ENCODE measurements at regions not wholly inside any gene's neighbourhood (a gene's known extent, or its start where the extent isn't known, plus 50 kb on each side); places are given as distances from the start of the nearest gene placed in this dataset.

DNA sequence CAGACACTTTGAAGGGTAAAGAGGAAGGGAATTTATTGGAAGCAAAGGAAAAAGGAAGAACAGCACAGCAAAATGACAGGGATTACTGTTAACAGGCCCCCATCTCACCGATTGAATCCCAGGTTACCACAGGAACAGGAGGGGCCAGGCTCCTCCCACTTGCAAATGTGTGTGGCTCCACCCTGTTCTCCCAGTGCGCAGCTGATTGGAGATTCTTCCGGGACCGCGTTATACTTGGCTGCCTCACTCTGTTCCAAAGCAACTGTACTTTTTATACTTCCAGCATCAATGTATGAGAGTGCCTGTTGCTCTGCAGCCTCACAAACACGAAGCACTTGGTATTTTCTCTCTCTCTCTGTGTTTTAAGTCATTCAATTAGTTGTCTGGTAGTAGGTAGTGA, 273.6 kb upstream of the MDGA2 start:
- no peak overlapping the region for H3K27ac ChIP-seq (ENCODE audit: low read depth, low read length, poor library complexity, severe bottlenecking)
- no peak overlapping the region for H3K4me3 ChIP-seq (ENCODE audit: low read depth, low read length, poor library complexity, severe bottlenecking)
- H3K36me3 ChIP-seq (ENCODE audit: insufficient read depth, low read length, poor library complexity, severe bottlenecking), result no peaks in the 10 kb centered on the region
- no TSS peak for BruUV-seq (replicated peaks)
- ChIA-PET POLR2A (ENCODE audit: low non-redundant PET) (no interaction called here), CTCF (no interaction called here)
- H3K4me1 ChIP-seq (ENCODE audit: insufficient read depth, low read length, poor library complexity, severe bottlenecking), result no peaks in the 10 kb centered on the region
- H3K9me3 ChIP-seq (ENCODE audit: low read depth, low read length, poor library complexity, severe bottlenecking), result no peaks in the 10 kb centered on the region
- intact Hi-C loops (cut with micrococcal nuclease; ENCODE audit: unreplicated experiment), result no loop called here
- H3K27me3 ChIP-seq (replicated peaks; ENCODE audit: insufficient read depth, low read depth, low read length, poor library complexity), result no peaks in the 10 kb centered on the region
- TF ChIP-seq, protein P1, sequence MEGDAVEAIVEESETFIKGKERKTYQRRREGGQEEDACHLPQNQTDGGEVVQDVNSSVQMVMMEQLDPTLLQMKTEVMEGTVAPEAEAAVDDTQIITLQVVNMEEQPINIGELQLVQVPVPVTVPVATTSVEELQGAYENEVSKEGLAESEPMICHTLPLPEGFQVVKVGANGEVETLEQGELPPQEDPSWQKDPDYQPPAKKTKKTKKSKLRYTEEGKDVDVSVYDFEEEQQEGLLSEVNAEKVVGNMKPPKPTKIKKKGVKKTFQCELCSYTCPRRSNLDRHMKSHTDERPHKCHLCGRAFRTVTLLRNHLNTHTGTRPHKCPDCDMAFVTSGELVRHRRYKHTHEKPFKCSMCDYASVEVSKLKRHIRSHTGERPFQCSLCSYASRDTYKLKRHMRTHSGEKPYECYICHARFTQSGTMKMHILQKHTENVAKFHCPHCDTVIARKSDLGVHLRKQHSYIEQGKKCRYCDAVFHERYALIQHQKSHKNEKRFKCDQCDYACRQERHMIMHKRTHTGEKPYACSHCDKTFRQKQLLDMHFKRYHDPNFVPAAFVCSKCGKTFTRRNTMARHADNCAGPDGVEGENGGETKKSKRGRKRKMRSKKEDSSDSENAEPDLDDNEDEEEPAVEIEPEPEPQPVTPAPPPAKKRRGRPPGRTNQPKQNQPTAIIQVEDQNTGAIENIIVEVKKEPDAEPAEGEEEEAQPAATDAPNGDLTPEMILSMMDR (conservative IDR thresholded peaks at IDR 0.05; ENCODE audit: low read depth, low read length), result no peak
- no peak for TF ChIP-seq EZH2 (IDR thresholded peaks at IDR 0.05; ENCODE audit: borderline replicate concordance, low read depth, low read length, poor library complexity, severe bottlenecking)
- no peak for DNase-seq (ENCODE audit: low spot score)

DNA sequence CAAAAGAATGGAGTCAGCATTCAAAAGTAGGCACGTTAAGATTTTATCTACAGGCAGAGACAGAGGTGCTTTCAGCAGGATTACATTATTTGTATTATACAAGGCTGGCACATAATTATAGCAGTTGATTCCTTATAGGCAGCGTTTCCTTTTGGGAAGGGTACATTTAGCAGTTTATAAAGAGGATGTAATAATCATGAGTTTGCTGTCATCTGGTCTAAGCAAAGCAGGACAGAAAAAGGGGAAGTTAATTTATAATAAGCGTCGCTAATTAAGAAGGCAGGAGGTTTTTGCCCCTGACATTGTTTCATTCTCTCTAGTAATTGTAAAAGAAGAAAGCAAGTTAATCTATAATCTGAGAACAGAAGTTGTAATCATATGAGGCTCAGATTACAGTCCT, 259.9 kb upstream of the MDGA2 start:
- Histone ChIP-seq H3K27ac (ENCODE audit: low read depth, low read length, poor library complexity, severe bottlenecking) (no peak overlapping the region), H3K4me3 (ENCODE audit: low read depth, low read length, poor library complexity, severe bottlenecking) (no peak overlapping the region), H3K36me3 (ENCODE audit: insufficient read depth, low read length, poor library complexity, severe bottlenecking) (no peaks in the 10 kb centered on the region), H3K9me3 (ENCODE audit: low read depth, low read length, poor library complexity, severe bottlenecking) (no peaks in the 10 kb centered on the region), H3K4me1 (ENCODE audit: insufficient read depth, low read length, poor library complexity, severe bottlenecking) (no peaks in the 10 kb centered on the region), H3K27me3 (replicated peaks; ENCODE audit: insufficient read depth, low read depth, low read length, poor library complexity) (no peaks in the 10 kb centered on the region)
- TF ChIP-seq, protein P1 (conservative IDR thresholded peaks at IDR 0.05; ENCODE audit: low read depth, low read length), result no peak
- no peak for TF ChIP-seq EZH2 (IDR thresholded peaks at IDR 0.05; ENCODE audit: borderline replicate concordance, low read depth, low read length, poor library complexity, severe bottlenecking)
- BruUV-seq (replicated peaks), result no TSS peak
- intact Hi-C loops (cut with micrococcal nuclease; ENCODE audit: unreplicated experiment), result no loop called here
- no peak for DNase-seq (ENCODE audit: low spot score)
- POLR2A ChIA-PET (ENCODE audit: low non-redundant PET), result no interaction called here
- CTCF ChIA-PET, result no interaction called here

DNA sequence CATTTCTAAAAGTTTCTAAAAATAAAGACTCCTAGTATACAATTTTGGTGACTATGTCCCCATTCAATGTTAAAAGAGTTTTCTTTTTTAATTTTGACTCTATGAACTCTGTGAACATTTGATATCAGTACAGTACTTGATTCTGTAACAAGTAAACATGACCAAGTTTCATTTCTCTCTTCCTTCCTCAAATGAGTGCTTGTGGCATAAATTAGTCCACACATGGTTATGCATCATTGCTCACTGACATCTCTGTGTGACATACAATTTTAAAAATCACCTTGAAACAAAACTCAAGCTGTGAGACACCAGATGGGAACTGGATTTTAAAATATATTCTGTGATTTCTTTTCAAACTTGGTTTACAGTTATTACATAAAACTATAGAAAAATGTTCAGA, 253.9 kb upstream of the MDGA2 start:
- intact Hi-C loops (cut with micrococcal nuclease; ENCODE audit: unreplicated experiment), result no loop called here

More for the DNA sequence above, 253.9 kb upstream of the MDGA2 start:
- Histone ChIP-seq H3K4me1 (ENCODE audit: insufficient read depth, low read length, poor library complexity, severe bottlenecking) (no peaks in the 10 kb centered on the region), H3K27ac (ENCODE audit: low read depth, low read length, poor library complexity, severe bottlenecking) (no peak overlapping the region), H3K36me3 (ENCODE audit: insufficient read depth, low read length, poor library complexity, severe bottlenecking) (no peaks in the 10 kb centered on the region), H3K4me3 (ENCODE audit: low read depth, low read length, poor library complexity, severe bottlenecking) (no peak overlapping the region), H3K27me3 (replicated peaks; ENCODE audit: insufficient read depth, low read depth, low read length, poor library complexity) (no peaks in the 10 kb centered on the region), H3K9me3 (ENCODE audit: low read depth, low read length, poor library complexity, severe bottlenecking) (no peaks in the 10 kb centered on the region)
- CTCF ChIA-PET, result no interaction called here
- TF ChIP-seq, protein P1 (conservative IDR thresholded peaks at IDR 0.05; ENCODE audit: low read depth, low read length), result no peak
- TF ChIP-seq EZH2 (IDR thresholded peaks at IDR 0.05; ENCODE audit: borderline replicate concordance, low read depth, low read length, poor library complexity, severe bottlenecking), result no peak
- POLR2A ChIA-PET (ENCODE audit: low non-redundant PET), result no interaction called here
- no TSS peak for BruUV-seq (replicated peaks)
- DNase-seq (ENCODE audit: low spot score), result no peak
